Ovary (tissue), 3 donors: ENCODE measurements at regions not wholly inside any gene's neighbourhood (a gene's known extent, or its start where the extent isn't known, plus 50 kb on each side); places are given as distances from the start of the nearest gene placed in this dataset.

Source experiments
- POLR2A ChIP-seq: fragments of 450-650 bp; IDR thresholded peaks from one replicate; pipeline ENCODE4 v1.6.1; 2017; ENCODE audit warnings: antibody characterized with exemption, mild to moderate bottlenecking, moderate library complexity
- TF ChIP-seq, protein P1 (sequence below), 3 donors: fragments of 450-650 bp in 2 of 3; fragments of 200-600 bp in 1 of 3; IDR thresholded peaks; one replicate each; pipeline versions ENCODE4 v1.5.1 to v1.8.0; 2016 to 2022; ENCODE audit warnings: antibody characterized with exemption in 3 of 3, mild to moderate bottlenecking in 1 of 3
- donor health status: DM: no; HTN: no; CAD: no.

DNA sequence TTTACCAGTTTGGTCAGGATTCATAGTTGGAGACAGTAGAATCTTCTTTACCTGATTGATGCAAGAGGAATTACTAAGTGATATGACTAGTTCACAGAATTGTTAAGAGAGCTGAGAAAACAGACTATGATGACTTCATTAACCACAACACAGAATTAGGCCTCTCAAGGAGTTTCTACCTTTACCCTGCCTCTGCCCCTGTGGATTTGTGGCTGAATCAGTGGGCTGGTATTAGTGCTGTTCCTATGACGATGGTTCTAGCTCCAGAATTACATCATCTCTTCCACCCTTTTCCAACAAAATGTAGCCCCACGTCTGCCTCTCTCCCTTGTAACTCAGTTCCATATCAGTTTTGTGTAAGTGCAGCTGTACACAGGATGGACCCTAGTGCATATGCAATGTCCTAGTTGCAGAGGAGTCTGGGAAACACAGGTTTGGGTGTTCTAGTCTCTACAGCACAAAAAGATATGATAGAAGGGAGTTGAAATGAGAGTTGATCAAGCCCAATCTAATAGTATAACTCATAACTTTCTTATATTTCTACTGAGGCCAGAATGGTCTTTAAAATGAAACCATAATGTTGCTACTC lies 99.3 kb downstream of the ANXA5 start:
- TF ChIP-seq, protein P1, sequence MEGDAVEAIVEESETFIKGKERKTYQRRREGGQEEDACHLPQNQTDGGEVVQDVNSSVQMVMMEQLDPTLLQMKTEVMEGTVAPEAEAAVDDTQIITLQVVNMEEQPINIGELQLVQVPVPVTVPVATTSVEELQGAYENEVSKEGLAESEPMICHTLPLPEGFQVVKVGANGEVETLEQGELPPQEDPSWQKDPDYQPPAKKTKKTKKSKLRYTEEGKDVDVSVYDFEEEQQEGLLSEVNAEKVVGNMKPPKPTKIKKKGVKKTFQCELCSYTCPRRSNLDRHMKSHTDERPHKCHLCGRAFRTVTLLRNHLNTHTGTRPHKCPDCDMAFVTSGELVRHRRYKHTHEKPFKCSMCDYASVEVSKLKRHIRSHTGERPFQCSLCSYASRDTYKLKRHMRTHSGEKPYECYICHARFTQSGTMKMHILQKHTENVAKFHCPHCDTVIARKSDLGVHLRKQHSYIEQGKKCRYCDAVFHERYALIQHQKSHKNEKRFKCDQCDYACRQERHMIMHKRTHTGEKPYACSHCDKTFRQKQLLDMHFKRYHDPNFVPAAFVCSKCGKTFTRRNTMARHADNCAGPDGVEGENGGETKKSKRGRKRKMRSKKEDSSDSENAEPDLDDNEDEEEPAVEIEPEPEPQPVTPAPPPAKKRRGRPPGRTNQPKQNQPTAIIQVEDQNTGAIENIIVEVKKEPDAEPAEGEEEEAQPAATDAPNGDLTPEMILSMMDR (IDR thresholded peaks at IDR 0.05) = no peak
- no peak for TF ChIP-seq POLR2A
